Tibial artery (tissue), 4 donors: ENCODE measurements at regions not wholly inside any gene's neighbourhood (a gene's known extent, or its start where the extent isn't known, plus 50 kb on each side); places are given as distances from the start of the nearest gene placed in this dataset.

ENCODE experiments used
- DNase-seq, 2 donors: peaks; one replicate each; pipeline ENCODE4 v3.0.0-alpha.2; 2019
- H3K27ac ChIP-seq, 2 donors: fragments of 200-600 bp; sonication (generic) in 1 of 2; 1 replicate in 1 of 2; 2 replicates in 1 of 2; pipeline ENCODE4 v1.5.1; 2018 to 2019; ENCODE audit warnings: mild to moderate bottlenecking in 1 of 2
- H3K27me3 ChIP-seq, 2 donors: fragments of 200-600 bp; sonication (generic) in 1 of 2; one replicate each; pipeline versions ENCODE4 v1.5.1 to v1.6.0; 2016 to 2019
- H3K36me3 ChIP-seq, 3 donors: fragments of 200-600 bp; sonication (generic) in 2 of 3; one replicate each; pipeline ENCODE4 v1.5.1; 2016 to 2019; ENCODE audit warnings: mild to moderate bottlenecking in 2 of 3
- H3K4me1 ChIP-seq, 4 donors: fragments of 200-600 bp; sonication (generic) in 2 of 4; 1 replicate in 3 of 4; 2 replicates in 1 of 4; pipeline ENCODE4 v1.5.1; 2016 to 2019
- H3K4me3 ChIP-seq, 2 donors: fragments of 200-600 bp; sonication (generic) in 1 of 2; 1 replicate in 1 of 2; 2 replicates in 1 of 2; pipeline ENCODE4 v1.5.1; 2018 to 2019; ENCODE audit warnings: mild to moderate bottlenecking in 2 of 2
- H3K9me3 ChIP-seq, 3 donors: fragments of 200-600 bp; sonication (generic) in 1 of 3; one replicate each; pipeline ENCODE4 v1.5.1; 2016 to 2019
- CTCF ChIP-seq, 2 experiments: fragments of 200-600 bp in 1 of 2; fragments of 450-650 bp in 1 of 2; IDR thresholded peaks; one replicate each; pipeline ENCODE4 v1.5.1; 2017 to 2019; ENCODE audit warnings: antibody characterized with exemption in 2 of 2, mild to moderate bottlenecking in 1 of 2, moderate library complexity in 1 of 2
- intact Hi-C: fragments of 100-400 bp; cut with DNase I; formaldehyde crosslinking; loops from one replicate; pipeline ENCODE4 v1.15.0; 2023; ENCODE audit warnings: low total_unique reads

- TF ChIP-seq CTCF (IDR thresholded peaks at IDR 0.05): no peak
- no peak overlapping the region for H3K27ac ChIP-seq
- no peaks in the 10 kb centered on the region for H3K36me3 ChIP-seq
- H3K27me3 ChIP-seq: no peaks in the 10 kb centered on the region
- H3K4me1 ChIP-seq: peaks cover 0 to 9% (median 0%) of the 10 kb centered on the region in 4 donors
- no peaks in the 10 kb centered on the region for H3K9me3 ChIP-seq
- no peak for DNase-seq
- intact Hi-C loops: no loop called here
- no peak overlapping the region for H3K4me3 ChIP-seq
These were observed 214.5 kb upstream of the CFAP20DC start for GRCh38 chr3:59264366-59264765.

GRCh38 chr3:59263152-59263551 lies 213.3 kb upstream of the CFAP20DC start:
- Histone ChIP-seq H3K27me3 (no peaks in the 10 kb centered on the region), H3K9me3 (no peaks in the 10 kb centered on the region), H3K36me3 (no peaks in the 10 kb centered on the region), H3K4me1 (peaks cover 0 to 9% (median 0%) of the 10 kb centered on the region in 4 donors), H3K27ac (no peak overlapping the region), H3K4me3 (no peak overlapping the region)
- no peak for DNase-seq
- intact Hi-C loops: no loop called here
- TF ChIP-seq CTCF (IDR thresholded peaks at IDR 0.05): no peak

GRCh38 chr3:59262076-59262498 lies 212.3 kb upstream of the CFAP20DC start:
- no peak for DNase-seq
- H3K4me3 ChIP-seq: no peak overlapping the region
- no peak for TF ChIP-seq CTCF (IDR thresholded peaks at IDR 0.05)

GRCh38 chr3:59261009-59261408 lies 211.2 kb upstream of the CFAP20DC start:
- H3K9me3 ChIP-seq: no peaks in the 10 kb centered on the region
- H3K27me3 ChIP-seq: no peaks in the 10 kb centered on the region
- no peak overlapping the region for H3K27ac ChIP-seq
- no peaks in the 10 kb centered on the region for H3K36me3 ChIP-seq
- DNase-seq: no peak
- H3K4me3 ChIP-seq: no peak overlapping the region
- intact Hi-C loops: no loop called here
- H3K4me1 ChIP-seq: peaks cover 0 to 9% (median 0%) of the 10 kb centered on the region in 4 donors
- no peak for TF ChIP-seq CTCF (IDR thresholded peaks at IDR 0.05)

More at GRCh38 chr3:59262076-59262498, 212.3 kb upstream of the CFAP20DC start:
- Histone ChIP-seq H3K9me3 (no peaks in the 10 kb centered on the region), H3K27ac (no peak overlapping the region), H3K4me1 (peaks cover 0 to 9% (median 0%) of the 10 kb centered on the region in 4 donors), H3K36me3 (no peaks in the 10 kb centered on the region), H3K27me3 (no peaks in the 10 kb centered on the region)
- intact Hi-C loops: no loop called here

DNA sequence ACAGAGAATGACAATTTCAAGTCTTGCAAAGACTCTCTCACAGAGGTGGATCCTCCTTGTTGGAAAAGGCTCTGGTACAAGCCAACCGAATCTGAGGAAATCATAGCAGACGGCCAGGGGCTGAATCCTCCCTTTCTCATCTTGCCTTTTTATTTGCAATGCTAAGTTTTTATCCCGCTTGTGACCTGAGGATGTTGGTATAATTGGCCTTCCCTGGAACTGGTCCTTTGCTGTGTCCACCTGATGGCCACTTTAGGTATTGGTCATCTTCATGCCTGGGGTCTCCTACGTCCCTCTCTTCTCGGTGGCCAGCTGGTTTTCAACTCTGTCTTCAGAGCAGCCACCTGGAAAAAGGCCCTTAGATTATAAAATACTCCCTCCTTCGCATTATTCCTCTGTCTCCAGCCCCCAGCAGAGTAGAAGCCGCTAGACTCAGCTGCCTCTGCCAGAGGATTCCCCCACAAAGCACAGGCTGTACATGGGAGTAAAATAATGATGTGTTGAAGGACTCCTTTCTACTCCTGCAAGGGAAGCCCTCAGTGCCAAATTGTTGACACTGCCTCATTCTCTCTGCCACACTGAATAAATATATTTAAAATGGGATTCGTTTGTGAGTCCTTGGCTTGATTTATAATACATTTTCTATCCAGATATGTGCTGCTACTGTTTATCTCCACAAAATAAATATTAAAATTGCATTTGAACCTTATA lies 208.9 kb upstream of the CFAP20DC start:
- no peak overlapping the region for H3K4me3 ChIP-seq
- H3K27me3 ChIP-seq: no peaks in the 10 kb centered on the region
- no peaks in the 10 kb centered on the region for H3K36me3 ChIP-seq
- H3K9me3 ChIP-seq: no peaks in the 10 kb centered on the region
- intact Hi-C loops: no loop called here
- DNase-seq: no peak
- peaks cover 0 to 9% (median 0%) of the 10 kb centered on the region in 4 donors for H3K4me1 ChIP-seq
- no peak for TF ChIP-seq CTCF (IDR thresholded peaks at IDR 0.05)
- H3K27ac ChIP-seq: no peak overlapping the region
